ENCODE measurements at regions not wholly inside any gene's neighbourhood (a gene's known extent, or its start where the extent isn't known, plus 50 kb on each side); places are given as distances from the start of the nearest gene placed in this dataset.

DNA sequence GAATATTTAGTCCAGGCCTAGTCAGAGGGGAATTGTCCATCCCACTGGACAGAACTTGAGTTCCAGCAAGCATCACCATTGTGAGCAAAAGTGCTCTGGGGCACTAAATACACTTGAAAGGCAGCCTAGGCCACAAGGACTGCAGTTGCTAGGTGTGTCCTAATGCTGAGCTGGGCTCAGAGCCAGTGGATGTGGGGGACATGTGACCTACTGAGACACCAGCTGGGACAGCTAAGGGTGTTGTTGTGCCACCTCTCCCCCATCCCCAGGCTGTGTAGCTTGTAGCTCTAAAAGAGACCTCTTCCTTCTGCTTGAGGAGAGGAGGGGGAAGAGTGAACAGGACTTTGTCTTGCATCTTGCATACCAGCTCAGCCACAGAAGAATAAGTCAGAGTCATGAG, 120.9 kb downstream of the DTWD1 start:
- TF ChIP-seq, protein P1, sequence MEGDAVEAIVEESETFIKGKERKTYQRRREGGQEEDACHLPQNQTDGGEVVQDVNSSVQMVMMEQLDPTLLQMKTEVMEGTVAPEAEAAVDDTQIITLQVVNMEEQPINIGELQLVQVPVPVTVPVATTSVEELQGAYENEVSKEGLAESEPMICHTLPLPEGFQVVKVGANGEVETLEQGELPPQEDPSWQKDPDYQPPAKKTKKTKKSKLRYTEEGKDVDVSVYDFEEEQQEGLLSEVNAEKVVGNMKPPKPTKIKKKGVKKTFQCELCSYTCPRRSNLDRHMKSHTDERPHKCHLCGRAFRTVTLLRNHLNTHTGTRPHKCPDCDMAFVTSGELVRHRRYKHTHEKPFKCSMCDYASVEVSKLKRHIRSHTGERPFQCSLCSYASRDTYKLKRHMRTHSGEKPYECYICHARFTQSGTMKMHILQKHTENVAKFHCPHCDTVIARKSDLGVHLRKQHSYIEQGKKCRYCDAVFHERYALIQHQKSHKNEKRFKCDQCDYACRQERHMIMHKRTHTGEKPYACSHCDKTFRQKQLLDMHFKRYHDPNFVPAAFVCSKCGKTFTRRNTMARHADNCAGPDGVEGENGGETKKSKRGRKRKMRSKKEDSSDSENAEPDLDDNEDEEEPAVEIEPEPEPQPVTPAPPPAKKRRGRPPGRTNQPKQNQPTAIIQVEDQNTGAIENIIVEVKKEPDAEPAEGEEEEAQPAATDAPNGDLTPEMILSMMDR (IDR thresholded peaks at IDR 0.05): no peak
- no peak for TF ChIP-seq POLR2A (IDR thresholded peaks at IDR 0.05)
- TF ChIP-seq POLR2AphosphoS5 (IDR thresholded peaks at IDR 0.05): no peak

Data from stomach (tissue), 4 donors.